ENCODE measurements at regions not wholly inside any gene's neighbourhood (a gene's known extent, or its start where the extent isn't known, plus 50 kb on each side); places are given as distances from the start of the nearest gene placed in this dataset.

- no peaks in the 10 kb centered on the region for H3K27me3 ChIP-seq
- no peak overlapping the region for H3K4me3 ChIP-seq
- H3K9me2 ChIP-seq (replicated peaks; ENCODE audit: insufficient read depth) = no peaks in the 10 kb centered on the region
- no peaks in the 10 kb centered on the region for H3K79me2 ChIP-seq
- DNase-seq (ENCODE audit: low spot score) = no peak
- H3K9me3 ChIP-seq (ENCODE audit: low read depth) = no peaks in the 10 kb centered on the region
- 74% methylated on average over 1 of the region's 1 CpG for WGBS (ENCODE audit: low lambda C conversion rate, missing lambda C conversion rate)
- no peak overlapping the region for H3K4me2 ChIP-seq
- H3K27ac ChIP-seq = no peak overlapping the region
- no peaks in the 10 kb centered on the region for H3K4me1 ChIP-seq (ENCODE audit: insufficient read depth)
- H3K36me3 ChIP-seq (replicated peaks; ENCODE audit: insufficient read depth, low read depth) = no peaks in the 10 kb centered on the region
- no peaks in the 10 kb centered on the region for H4K20me1 ChIP-seq (ENCODE audit: insufficient read depth, poor library complexity, severe bottlenecking)
- no peak overlapping the region for H2AFZ ChIP-seq
- TF ChIP-seq, protein P1, sequence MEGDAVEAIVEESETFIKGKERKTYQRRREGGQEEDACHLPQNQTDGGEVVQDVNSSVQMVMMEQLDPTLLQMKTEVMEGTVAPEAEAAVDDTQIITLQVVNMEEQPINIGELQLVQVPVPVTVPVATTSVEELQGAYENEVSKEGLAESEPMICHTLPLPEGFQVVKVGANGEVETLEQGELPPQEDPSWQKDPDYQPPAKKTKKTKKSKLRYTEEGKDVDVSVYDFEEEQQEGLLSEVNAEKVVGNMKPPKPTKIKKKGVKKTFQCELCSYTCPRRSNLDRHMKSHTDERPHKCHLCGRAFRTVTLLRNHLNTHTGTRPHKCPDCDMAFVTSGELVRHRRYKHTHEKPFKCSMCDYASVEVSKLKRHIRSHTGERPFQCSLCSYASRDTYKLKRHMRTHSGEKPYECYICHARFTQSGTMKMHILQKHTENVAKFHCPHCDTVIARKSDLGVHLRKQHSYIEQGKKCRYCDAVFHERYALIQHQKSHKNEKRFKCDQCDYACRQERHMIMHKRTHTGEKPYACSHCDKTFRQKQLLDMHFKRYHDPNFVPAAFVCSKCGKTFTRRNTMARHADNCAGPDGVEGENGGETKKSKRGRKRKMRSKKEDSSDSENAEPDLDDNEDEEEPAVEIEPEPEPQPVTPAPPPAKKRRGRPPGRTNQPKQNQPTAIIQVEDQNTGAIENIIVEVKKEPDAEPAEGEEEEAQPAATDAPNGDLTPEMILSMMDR (IDR thresholded peaks at IDR 0.05; ENCODE audit: poor library complexity) = no peak
- TF ChIP-seq EZH2phosphoT487 (IDR thresholded peaks at IDR 0.05; ENCODE audit: low read depth, severe bottlenecking, unreplicated experiment) (no peak), EZH2 (IDR thresholded peaks at IDR 0.05; ENCODE audit: borderline replicate concordance) (no peak)
These were observed 150.1 kb upstream of the SOX5 start for GRCh38 chr12:24099576-24099975.

- DNase-seq (ENCODE audit: low spot score) = no peak
- Histone ChIP-seq H3K27ac (no peak overlapping the region), H3K9me2 (replicated peaks; ENCODE audit: insufficient read depth) (no peaks in the 10 kb centered on the region), H3K4me2 (no peak overlapping the region), H2AFZ (no peak overlapping the region), H3K79me2 (no peaks in the 10 kb centered on the region), H3K9me3 (ENCODE audit: low read depth) (no peaks in the 10 kb centered on the region), H3K4me1 (ENCODE audit: insufficient read depth) (no peaks in the 10 kb centered on the region), H4K20me1 (ENCODE audit: insufficient read depth, poor library complexity, severe bottlenecking) (no peaks in the 10 kb centered on the region), H3K4me3 (no peak overlapping the region), H3K36me3 (replicated peaks; ENCODE audit: insufficient read depth, low read depth) (no peaks in the 10 kb centered on the region), H3K27me3 (no peaks in the 10 kb centered on the region)
- 100% methylated on average over 1 of the region's 1 CpG for WGBS (ENCODE audit: low lambda C conversion rate, missing lambda C conversion rate)
- no peak for TF ChIP-seq EZH2phosphoT487 (IDR thresholded peaks at IDR 0.05; ENCODE audit: low read depth, severe bottlenecking, unreplicated experiment)
- TF ChIP-seq, protein P1 (IDR thresholded peaks at IDR 0.05; ENCODE audit: poor library complexity) = no peak
- no peak for TF ChIP-seq EZH2 (IDR thresholded peaks at IDR 0.05; ENCODE audit: borderline replicate concordance)
These were observed 145.8 kb upstream of the SOX5 start for GRCh38 chr12:24095245-24095644.

DNA sequence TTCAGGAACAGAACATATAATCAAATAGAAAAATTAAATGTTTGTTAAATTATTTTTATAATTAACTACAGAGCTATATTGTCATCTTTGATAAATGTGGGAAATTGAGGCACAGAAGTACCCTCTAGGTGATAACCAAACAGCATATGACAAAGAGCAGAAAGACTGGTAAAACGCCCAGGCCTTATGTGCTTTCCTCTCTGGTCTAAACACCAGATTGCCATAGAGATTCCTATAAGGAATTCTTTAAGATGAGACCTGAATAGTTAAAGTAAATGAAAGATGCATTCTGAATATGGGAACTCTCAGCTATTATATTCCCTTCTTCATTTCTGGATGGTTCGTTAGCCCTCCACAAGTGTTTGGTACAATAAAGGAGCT lies 140.0 kb upstream of the SOX5 start:
- H3K27me3 ChIP-seq = no peaks in the 10 kb centered on the region
- H3K4me1 ChIP-seq (ENCODE audit: insufficient read depth) = peaks cover 9% of the 10 kb centered on the region
- no peak overlapping the region for H3K4me2 ChIP-seq
- no peak for TF ChIP-seq EZH2phosphoT487 (IDR thresholded peaks at IDR 0.05; ENCODE audit: low read depth, severe bottlenecking, unreplicated experiment)
- TF ChIP-seq, protein P1 (IDR thresholded peaks at IDR 0.05; ENCODE audit: poor library complexity) = no peak
- TF ChIP-seq EZH2 (IDR thresholded peaks at IDR 0.05; ENCODE audit: borderline replicate concordance) = no peak
- 91% methylated on average over 2 of the region's 2 CpGs for WGBS (ENCODE audit: low lambda C conversion rate, missing lambda C conversion rate)
- no peaks in the 10 kb centered on the region for H3K9me3 ChIP-seq (ENCODE audit: low read depth)
- no peak overlapping the region for H2AFZ ChIP-seq
- no peaks in the 10 kb centered on the region for H3K79me2 ChIP-seq
- no peaks in the 10 kb centered on the region for H3K36me3 ChIP-seq (replicated peaks; ENCODE audit: insufficient read depth, low read depth)
- H3K27ac ChIP-seq = no peak overlapping the region
- no peaks in the 10 kb centered on the region for H4K20me1 ChIP-seq (ENCODE audit: insufficient read depth, poor library complexity, severe bottlenecking)
- no peak for DNase-seq (ENCODE audit: low spot score)
- H3K9me2 ChIP-seq (replicated peaks; ENCODE audit: insufficient read depth) = no peaks in the 10 kb centered on the region
- H3K4me3 ChIP-seq = no peak overlapping the region
